Stimulated activated CD4-positive, alpha-beta T cell treated with anti-CD3 and anti-CD28 coated beads, TNF-alpha, amount 100 ng/mL, for 1 hour (primary cell): ENCODE measurements at regions not wholly inside any gene's neighbourhood (a gene's known extent, or its start where the extent isn't known, plus 50 kb on each side); places are given as distances from the start of the nearest gene placed in this dataset.
"Not testable (repeated sequence)": the region's sequence is repeated elsewhere in the genome, so short reads cannot be mapped to it uniquely, and the experiment has no call there.

Experiments used
- DNase-seq, 3 donors: peaks; one replicate each; pipeline ENCODE4 v3.0.0-alpha.2; 2020; ENCODE audit warnings: low read depth in 3 of 3, low spot score in 1 of 3

DNA sequence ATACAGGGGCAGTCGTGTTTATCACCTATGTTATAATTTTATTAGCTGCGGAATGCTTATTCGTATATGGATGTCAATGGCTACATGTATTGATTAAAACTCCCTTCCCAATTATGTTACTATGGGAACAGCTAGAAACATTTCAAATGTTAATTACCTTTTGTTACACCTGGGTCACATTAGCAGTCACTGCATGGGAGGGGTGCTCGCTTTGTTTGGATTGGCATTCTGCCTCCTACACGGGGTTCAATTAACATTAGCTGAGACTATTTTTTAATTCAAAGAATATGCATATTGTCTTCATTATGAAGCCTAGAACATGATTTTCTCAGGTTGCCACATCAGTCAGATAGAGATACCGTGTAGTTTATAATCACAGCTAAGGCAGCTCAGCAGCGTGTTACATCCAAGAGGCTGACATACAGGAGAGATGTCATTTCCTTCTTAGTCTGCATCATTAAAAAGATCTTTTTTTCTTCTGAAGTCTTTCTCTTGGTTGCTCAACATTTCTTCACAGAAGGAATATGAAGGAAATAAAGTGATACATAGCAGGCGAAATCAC lies 76.2 kb upstream of the RPS6KA2 start:
- no peak for DNase-seq

DNA sequence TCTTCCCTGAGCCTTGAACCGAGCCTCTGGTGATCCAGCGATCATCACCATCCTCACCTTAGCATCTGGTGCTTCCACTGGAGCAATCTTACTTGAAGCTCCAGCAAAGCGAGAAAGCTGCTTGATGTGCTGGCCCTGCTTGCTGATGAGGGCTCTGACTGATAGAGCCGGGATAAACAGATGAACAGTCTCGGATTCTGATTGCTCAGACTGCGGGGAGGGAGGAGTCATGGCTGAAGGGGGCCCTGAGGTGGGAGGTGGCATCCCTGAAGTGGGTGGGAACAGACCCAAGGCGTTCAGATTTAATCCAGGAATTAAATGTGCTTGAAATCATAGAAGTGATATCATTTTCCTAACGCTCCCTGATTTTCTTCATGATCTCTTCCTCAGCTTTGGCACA lies 74.4 kb upstream of the RPS6KA2 start:
- not testable (repeated sequence) for DNase-seq

DNA sequence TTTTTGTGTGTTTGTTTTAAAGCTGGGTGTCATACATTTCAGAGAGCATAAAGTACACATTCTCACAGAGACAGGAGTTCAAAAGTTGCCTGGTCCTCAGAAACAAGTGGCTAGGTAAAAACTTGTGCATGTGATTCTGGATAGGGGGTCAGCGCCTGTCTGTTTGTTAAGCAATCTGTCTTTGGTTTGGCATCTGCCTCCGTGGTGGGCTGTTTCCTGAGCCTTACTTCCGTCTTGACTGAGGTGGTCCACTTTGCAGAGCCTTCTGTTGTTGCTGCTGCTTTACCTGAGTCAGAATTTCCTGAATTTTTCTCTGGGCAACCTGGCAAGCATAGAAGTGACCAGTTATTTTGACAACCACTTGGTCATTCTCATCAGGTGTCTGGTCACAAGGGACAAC lies 73.8 kb upstream of the RPS6KA2 start:
- not testable (repeated sequence) for DNase-seq

DNA sequence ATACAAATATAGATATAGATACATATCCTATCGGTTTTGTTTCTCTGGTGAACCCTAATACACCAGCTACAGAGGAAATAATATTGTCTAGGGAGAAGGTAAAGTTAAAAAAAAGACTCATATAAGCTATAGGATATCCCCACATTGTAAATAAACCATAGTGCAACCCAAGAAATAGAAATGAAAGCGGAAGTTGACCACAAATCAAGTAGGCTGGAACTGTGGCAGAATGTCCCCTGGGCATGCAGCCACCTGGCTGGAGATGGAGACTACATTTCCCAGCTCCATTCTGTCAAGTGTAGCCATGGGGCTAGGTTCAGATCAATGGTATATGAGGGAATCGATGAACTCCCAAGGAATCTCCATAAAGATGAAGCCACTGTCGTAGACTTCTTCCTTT lies 70.1 kb upstream of the RPS6KA2 start:
- DNase-seq: no peak

DNA sequence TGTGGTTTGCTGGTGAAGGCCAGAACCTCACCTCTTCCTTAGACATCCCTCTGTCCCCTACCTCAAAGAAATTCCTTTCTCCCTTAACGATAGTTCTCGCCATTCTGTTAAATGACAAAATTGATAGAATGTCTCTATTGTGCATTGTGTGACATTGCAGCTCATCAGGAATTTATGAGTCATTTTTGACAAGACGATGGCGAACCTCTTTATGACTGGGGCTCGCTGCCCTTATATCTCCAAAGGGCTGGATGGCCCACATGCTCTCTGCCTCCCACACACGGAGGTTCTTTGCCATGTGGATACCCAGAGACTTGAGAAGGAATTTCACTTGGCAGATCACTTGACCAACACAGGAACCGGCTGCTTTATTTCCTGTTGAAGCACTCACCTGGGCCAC lies 66.8 kb upstream of the RPS6KA2 start:
- no peak for DNase-seq

DNA sequence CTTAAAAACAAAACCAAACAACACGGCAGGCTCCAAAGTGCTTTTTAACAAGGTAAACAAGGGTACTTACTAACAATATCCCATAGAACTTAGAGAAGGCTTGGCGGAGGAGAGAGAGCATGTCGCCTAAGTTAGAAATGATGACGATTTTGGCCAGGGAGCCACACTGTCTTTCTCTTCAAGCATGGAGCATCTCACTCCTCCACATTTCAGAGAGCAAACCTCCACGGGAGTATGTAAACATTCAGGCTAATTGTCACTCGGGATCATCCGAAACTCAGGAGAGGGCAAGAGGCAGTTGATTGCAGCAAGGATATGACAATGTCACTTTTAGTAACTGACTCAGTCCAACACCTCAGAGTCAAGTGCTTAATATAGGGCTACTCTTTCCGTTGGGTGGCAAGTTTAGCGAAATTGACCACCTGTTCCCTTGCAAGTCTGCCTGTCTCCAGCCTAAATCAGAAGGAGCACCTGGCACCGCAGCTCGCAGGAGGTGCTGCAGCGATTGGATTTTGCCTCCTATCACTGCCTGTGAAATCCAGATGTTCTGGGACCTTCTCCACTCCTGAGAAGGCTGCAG lies 65.8 kb upstream of the RPS6KA2 start:
- no peak for DNase-seq

DNA sequence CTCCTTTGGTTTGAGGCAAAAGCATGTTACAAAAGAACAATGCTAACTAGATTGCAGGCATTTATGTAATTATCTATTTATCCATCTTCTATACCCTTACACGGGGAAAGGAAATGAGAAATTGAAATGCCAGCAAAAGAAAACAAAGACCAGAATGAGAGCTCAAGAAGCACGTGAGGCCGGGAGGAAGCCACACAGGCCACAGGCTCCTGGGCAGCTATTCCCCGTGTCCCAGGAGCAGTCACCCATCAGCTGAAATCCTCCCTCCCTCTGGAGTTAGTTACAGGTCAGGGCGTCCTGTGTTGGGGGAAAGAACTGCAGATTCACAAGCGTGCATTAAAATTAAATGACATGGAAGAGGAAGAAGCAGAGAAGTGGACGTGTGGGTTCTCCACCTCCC lies 64.7 kb upstream of the RPS6KA2 start:
- no peak for DNase-seq

DNA sequence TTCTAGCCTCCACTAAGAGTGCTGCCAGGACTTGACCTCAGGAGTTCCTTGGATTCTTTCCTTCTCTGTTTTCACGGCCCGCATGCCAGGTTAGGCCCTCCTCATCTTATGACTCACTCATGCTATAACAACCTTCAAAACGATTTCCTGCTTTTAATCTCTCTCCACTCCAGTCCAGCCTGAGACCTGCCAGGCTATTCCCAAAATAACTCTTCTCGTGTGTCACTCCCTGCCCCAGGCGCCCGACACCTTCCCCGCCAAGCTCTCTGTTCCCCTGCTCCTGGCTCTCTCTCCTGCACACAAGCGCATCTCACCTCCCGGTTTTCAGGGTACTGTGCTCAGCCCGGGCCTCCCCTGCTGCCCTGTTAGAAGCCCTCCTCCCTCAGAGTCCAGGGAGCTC lies 64.1 kb upstream of the RPS6KA2 start:
- no peak for DNase-seq

DNA sequence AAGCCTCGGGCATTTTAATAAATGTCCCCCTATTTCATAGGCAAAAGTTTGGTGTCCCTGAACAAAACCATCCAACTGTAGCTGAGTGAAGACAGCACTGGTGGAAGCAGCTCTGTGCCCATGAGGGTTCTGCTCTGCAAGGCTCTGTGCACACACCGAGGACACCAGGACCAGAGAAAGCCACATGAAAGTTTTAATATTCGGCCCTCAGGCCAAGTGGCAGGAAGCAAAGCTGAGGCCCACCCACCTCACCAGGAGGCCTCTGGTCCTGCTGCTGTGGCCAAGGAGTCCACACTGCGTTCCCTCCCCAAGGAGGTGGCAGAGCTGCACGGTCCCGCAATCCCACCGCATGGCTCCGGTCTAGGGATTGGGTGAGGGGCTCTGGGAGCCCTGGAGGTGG lies 62.6 kb upstream of the RPS6KA2 start:
- DNase-seq: no peak

DNA sequence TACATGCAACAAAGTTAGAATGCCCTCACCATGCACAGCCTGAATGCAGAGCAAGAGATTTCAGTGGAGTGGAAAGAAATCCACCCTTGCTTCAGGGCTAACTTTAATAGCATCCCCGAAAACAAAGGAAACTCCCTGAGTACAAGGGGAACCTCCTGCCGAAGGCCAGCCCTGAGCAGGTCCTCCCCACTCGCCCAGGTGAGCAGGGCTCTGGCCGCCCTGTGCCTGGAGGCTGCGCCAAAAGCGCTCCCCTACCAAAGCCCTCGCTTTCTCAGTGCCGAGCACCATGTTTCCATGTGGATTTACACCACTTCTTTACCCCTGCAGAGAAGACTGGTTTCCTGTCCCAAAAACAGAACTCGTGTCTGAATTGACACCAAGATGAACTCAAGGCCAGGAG lies 61.9 kb upstream of the RPS6KA2 start:
- DNase-seq: no peak

DNA sequence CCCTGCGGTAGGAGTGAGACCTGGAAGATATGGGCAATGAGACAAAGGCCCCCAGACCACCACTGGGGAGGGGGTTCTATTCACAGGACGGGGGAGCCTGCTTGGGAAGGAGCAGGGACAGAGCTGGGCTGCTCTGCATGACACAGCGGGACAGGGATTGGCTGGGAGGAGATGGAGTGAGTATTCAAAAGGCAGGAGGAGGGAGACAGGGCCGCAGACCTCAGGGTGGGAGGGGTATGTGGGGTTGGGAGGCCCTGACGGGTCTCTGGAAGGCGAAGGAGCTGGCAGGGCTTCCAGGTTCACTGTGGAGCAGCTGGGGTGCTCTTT lies 60.8 kb upstream of the RPS6KA2 start:
- DNase-seq: no peak

DNA sequence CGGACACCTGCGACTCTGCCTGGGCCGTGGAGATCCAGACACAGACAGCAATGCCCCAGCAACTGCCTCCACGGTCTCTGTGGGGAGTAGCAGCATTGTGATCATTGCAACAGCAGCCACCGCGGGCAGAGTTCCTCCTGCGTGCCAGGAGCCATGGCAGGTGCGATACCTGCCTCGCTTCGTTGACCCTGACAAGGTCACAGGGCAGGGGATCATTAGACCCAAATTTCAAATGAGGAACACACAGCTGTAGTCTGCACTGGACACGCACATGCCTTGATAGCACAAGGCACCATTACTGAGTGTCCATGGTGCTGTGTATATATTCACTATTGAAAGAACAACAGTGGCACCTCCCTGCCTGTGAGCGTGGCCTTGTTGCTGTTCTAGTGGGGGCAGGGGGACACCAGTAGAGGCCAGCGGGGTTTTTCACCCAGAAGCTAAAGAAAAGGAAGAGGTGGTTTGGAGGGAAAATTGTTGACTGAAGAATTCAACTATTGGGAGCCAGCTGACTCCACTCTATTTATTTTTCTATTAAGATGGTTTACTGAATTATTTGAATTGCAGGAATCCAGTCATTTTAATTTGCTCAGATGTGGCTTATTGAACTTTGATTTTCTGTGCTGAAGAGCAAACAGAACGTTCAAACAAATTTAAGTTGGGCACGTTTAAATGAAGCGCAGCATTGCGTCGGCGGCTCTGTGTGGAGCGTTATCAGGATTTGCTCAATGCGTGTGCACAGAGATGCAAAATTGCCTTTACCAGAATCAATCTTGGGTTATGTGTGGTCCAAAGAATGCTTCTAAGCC lies 60.2 kb upstream of the RPS6KA2 start:
- DNase-seq: no peak

DNA sequence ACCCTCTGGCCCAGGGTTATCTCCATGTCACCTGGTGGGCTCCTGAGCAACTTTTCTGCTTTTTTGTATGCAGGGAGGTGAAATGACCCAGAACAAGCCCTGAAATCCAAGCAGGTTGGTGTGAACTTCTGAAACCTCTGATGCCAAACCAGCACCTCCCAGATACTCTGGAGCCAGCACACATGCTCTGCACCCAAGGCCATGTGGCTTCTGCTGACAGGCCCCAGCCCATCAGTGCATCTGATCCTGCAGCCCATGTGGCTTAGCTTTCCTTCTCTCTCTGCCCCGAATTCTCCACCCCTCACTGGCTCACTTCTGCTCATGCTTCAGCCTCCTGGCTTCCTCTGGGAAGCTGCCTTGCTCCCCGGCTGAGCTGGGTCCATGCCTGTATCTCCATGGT lies 59.3 kb upstream of the RPS6KA2 start:
- DNase-seq: no peak

DNA sequence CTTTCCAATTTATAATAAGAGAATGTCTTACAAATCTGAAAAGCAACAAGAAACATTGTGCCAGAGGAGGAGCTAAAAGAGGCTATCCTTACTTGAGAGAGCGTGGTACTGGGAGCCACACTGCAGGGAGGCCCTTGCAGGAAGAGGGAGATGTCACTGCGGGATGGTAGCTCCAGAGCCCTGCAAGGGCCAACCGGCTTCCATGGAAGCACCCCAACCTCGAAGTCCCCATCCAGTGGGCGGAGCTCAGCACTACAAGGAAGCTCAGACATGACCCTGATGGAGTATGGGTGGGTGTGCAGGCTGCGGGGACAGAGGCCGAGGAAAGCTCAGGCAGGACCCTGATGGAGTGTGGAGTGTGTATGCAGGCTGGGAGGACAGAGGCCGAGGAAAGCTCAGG lies 57.8 kb upstream of the RPS6KA2 start:
- DNase-seq: no peak

DNA sequence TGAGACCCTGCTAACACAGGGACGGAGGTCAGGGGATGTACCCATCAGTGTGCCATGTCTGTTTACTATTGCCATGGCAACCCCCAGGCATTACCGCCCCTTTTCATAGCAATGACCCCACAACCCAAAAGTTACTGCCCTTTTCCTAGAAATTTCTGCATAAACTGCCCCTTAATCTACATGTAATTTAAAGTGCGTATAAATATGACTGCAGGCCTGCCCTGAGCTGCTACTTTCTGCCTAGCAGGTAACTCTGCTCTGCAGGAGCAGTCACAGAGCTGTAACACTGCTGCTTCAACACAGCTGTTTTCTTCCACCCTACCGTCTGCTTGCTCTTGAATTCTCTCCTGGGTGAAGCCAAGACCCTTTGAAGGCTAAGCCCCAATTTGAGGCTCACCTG lies 57.1 kb upstream of the RPS6KA2 start:
- no peak for DNase-seq

DNA sequence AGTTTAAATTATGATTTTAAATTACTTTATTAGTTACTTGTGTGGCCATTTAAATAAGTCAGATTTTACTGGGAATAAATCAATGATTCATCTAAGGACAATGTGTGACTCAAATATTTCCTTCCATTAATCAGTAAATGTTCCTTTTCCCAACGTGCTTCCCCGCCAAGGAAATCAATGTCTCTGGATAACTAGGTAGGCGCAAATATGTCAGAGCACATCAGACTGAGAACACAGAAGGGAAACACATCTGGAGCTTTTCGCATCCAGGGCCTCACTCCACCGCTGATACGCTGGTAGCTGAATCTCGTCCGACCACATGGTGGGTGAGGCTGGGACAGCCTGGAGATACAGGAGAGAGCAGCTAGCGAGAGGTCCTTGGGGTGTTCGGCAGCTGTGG lies 56.4 kb upstream of the RPS6KA2 start:
- no peak for DNase-seq

DNA sequence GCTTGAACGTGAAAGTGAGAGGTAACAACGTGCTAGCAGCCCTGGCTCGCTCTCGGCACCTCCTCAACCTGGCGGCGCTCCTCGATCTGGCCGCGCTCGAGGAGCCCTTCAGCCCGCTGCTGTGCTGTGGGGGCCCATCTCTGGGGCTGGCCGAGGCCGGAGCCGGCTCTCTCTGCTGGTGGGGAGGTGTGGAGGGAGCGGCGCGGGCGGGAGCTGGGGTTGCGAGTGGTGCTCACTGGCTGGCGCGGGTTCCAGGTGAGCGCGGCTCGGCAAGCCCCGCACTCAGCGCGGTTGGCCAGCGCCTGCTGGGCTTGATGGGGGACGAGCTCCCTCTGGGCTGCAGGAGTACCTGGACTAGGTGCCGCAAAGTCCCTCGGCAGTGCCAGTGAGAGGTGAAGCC lies 52.5 kb upstream of the RPS6KA2 start:
- no peak for DNase-seq

DNA sequence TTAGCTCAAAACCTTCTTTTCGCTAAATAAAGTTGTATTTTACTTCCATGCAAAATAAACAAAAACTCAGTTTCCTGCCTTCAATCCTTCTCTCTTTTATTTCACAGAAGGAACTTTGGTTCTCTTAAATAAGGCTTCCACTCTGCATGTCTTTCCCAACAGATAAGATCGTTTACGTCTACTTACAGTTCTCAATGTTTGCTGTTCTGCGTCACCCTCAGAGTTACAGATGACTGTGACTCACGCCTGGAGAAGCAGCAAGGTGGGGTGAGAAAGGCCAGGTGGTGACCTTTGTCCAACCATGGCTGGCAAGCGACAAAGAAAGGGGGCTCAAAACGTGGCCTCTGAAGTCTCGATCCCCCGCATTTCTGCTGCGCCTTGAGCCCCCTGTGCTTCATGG lies 51.4 kb upstream of the RPS6KA2 start:
- no peak for DNase-seq

DNA sequence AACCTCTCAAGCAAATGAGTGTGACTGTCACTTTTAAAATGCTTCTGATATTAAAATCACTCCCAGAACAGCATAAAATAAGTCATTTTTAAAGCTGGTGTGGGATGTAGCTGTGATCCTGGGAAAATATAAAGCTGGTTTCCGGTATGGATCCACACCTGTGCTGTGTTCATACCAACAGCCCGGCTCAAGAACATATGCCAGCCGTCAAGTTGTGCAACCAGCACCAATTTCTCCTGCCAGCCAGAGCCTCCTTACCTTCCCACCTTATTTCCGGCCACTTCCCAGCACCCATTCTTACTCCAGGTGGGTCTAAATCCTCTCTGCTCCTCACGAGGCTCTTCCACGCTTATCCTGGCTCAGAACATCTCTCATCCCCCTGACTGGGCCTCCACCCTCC lies 50.9 kb upstream of the RPS6KA2 start:
- no peak for DNase-seq
